ENCODE measurements at regions not wholly inside any gene's neighbourhood (a gene's known extent, or its start where the extent isn't known, plus 50 kb on each side); places are given as distances from the start of the nearest gene placed in this dataset.
"Not testable (repeated sequence)": the region's sequence is repeated elsewhere in the genome, so short reads cannot be mapped to it uniquely, and the experiment has no call there.

DNA sequence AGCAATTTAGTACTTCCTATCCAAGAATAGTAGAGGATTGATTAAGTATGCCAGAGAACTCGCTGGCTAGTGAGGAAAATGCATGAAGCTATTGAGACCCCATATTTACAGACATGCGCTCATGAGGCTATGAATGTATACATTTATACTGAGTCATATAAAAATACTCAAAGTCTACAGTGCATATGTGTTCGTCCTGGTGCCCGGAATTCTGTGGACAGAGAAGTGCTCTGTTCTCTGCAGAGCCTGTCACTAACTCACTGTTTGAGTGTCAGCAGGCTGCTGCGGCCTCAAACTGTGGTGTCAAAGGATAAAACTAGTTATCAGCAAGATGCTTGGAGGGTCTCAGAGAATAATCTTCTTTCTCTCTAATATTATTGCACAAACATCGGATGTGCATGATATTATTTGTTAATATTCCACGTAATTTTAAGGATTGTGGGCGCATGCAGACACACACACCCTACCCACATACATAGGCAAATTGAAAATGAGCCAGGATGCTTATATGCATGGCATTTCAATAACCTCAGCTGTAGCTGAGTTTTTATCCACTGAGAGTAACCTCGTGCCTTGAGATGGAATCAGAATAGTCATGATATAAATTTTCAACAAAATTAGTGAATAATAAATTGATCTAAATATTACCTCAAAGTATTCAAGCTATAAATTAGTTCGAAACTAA is 50.0 kb upstream of the TSC22D2 start:
- DNase-seq (ENCODE audit: low read depth) = no peak

GRCh38 chr3:150357140-150357539 is 51.0 kb upstream of the TSC22D2 start:
- no peak for DNase-seq (ENCODE audit: low read depth)

GRCh38 chr3:150355574-150355973 is 52.5 kb upstream of the TSC22D2 start:
- no peak for DNase-seq (ENCODE audit: low read depth)

- no peak for DNase-seq (ENCODE audit: low read depth)
Measured at GRCh38 chr3:150352931-150353330, 55.2 kb upstream of the TSC22D2 start.

DNA sequence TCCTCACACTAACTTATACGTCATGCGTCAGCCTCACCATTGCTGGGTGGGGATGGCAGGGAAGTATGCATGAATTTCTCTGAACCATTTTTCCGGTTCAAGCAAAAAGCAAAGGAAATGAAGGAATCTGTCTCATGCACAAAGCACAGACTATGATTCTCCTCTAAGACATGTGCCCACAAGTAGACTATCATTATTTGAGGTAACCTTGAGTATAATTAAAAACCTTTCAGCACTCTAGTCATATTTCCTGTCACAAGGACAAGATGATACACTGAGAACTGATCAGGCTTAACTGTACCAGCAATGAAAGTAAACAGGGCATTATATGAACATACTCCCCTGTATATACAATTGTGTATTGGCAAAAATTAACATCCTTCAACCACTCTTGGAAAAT is 56.7 kb upstream of the TSC22D2 start:
- no peak for DNase-seq (ENCODE audit: low read depth)

DNA sequence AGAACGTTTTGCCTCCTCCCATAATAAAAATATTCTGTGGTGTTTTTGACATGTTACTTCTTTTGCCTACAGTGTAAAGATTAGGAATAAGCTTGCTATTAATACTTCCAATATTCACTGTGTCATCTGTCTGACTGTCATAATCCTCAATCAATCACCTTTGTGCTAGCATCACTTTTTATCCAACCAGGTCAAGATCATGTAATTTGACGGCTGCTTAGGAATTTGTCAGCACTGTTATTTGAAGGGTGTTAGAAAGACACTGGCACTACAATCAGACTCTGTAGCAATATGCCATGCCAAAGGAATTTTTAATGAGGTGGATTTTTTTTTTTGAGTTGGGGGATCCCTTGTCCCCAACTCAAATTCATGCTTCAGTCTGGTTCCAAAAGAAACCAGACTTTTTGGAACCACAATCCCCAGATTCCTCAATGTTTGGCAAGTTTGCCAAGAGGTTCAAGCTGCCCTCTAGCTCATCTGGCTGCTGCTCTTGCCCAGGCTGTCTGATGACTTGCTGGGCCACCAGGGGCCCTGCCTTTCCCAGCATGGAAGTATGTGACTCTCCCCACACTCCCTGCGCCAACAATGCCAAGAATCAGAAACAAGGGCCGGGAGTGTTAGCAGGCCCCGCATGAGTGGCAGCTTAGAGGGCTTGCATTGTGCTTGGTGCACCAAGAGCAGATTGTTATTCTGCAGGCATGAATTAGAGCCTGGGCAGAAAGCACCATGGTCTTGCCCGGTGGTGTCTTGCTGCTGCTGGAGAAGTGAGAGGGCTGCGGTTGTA is 58.6 kb upstream of the TSC22D2 start:
- DNase-seq (ENCODE audit: low read depth) = no peak

DNA sequence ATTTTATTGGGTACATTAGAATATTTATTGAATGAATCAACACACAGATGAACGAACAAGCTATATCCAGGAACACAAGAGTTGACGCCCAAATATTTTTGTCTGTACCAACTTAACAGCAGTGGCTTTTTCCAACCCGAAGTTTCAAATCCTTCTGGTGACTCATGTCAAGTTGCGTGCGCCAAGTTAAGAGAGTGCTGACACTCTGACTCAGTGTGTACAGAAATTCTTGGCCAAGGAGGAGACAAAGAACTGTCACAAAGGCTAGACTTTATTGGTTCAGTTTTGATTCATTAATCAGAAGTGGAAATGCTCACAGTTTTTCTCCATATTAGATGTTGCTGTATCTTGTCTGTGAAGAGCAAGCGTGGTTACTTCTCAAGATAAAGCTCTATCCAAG is 59.6 kb upstream of the TSC22D2 start:
- no peak for DNase-seq (ENCODE audit: low read depth)

GRCh38 chr3:150346981-150347863 is 60.9 kb upstream of the TSC22D2 start:
- DNase-seq (ENCODE audit: low read depth) = no peak

GRCh38 chr3:150346266-150346665 is 61.8 kb upstream of the TSC22D2 start:
- no peak for DNase-seq (ENCODE audit: low read depth)

- DNase-seq (ENCODE audit: low read depth) = no peak
Measured at GRCh38 chr3:150345021-150345538, 63.0 kb upstream of the TSC22D2 start.

DNA sequence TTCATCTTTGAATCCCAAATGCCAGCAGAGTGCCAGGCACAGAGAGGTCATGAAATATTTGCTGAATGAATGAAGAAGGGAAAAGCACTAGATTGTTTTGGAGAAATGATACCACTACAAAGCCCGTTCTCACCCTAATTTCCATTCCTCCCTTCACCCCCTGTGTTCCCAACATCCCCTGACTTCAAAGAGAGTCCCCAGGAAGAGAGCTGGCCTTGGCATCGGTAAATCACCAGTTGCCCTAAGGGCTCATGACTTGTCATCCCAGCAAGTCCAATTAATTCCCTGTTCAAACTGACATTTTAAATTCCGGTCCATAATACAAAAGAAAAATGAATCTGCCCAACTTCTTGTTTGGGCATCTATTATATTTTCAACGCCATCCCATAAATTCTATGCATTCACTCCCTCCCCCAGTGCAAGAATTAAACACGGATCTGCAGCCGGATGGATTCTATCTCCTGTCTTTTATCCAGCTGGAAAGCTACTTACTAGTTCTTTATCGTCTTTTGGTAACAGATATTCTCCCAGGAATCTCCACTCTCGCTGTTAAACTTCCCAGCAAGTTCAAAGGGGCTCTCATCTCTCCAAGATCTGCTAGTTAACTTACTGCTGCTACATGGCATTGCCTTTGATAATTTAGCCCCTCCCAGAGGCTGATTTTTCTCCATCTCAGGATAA is 63.9 kb upstream of the TSC22D2 start:
- DNase-seq (ENCODE audit: low read depth) = no peak

- DNase-seq (ENCODE audit: low read depth) = no peak
Measured at GRCh38 chr3:150342896-150343467, 65.1 kb upstream of the TSC22D2 start.

- DNase-seq (ENCODE audit: low read depth) = no peak
Measured at GRCh38 chr3:150341891-150342290, 66.2 kb upstream of the TSC22D2 start.

- DNase-seq (ENCODE audit: low read depth) = not testable (repeated sequence)
Measured at GRCh38 chr3:150336363-150336762, 71.7 kb upstream of the TSC22D2 start.

DNA sequence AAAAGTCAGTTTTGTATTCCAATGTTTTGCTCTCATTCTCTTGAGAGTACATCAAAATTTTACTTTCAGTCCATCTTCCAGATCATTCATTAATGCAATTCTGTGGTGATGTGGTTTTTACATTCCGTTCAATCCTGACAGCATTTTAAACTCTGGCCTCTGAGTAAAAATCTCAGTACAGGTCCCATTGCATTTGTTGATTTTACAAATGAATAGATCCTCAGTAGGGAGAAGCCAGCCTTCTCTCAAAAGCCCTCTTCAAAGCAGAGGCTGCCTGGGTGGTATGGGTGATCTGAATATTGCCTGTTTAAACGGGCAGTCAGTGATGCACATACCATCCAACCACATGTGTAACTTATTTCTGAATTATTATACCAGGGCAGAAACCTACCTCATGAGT is 72.5 kb upstream of the TSC22D2 start:
- no peak for DNase-seq (ENCODE audit: low read depth)

DNA sequence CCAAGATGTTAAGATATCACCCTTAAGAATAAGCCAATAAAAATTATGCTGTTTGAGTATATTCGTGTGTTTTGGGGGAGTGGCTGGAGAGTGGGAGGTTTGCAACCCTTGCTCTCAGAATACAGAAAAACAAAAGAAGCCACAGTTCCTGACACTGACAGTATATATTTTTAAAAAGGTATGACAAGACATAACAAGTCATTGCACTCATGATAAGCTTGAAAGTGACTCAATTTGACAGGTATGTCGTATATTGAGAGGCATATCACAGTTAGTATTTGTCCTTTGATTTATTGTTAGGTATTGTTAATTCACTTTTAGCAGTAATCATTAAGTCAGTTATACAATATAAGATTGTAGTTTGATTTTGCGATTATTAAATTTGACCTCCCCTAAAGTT is 73.1 kb upstream of the TSC22D2 start:
- no peak for DNase-seq (ENCODE audit: low read depth)

DNA sequence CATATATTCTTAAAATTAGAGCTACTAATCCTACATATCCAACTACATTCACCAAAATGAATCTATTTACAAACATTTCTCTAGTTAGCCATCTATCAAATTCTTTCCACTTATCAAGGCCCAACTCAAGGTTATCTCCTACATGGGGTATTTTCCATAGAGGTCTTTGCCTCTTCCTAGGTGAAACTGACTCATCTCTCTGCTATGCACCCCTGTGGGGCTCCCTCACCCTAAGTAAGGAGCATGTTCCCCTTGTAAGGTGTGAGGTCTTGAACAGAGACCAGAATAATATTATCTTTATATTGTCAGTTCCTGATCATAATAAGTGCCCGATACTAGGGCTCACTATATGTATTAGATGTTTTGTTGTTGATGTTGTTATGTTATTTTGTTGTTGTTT is 74.6 kb upstream of the TSC22D2 start:
- DNase-seq (ENCODE audit: low read depth) = no peak

DNA sequence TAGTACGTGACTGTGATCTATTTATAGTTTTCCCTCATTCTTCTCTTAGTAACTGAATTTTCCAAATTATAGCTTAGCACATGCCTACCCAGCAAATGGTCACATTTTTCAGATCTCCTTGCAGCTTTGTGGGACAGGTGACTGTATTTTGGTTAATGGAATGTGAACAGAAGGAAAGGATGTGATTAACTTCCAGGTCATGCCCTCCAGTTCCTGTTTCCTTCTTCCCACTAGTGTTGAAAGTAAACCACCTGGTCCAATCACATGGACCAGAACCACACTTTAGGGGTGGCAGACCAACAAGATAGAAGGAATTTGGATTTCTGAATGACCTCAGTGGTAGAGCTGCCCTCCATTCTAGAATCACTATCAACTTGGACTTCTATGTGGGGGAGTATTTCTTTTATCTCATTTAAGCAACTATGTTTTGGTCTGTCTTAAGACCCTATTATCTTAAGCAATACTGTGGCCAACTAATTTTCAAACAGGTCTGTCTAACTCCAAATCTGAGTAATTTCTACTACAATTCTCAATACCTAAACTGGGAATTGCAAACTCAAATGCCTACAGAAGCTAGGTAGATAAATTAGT is 76.0 kb upstream of the TSC22D2 start:
- no peak for DNase-seq (ENCODE audit: low read depth)

- DNase-seq (ENCODE audit: low read depth) = no peak
Measured at GRCh38 chr3:150330872-150331271, 77.2 kb upstream of the TSC22D2 start.

- DNase-seq (ENCODE audit: low read depth) = no peak
Measured at GRCh38 chr3:150330174-150330573, 77.9 kb upstream of the TSC22D2 start.

DNA sequence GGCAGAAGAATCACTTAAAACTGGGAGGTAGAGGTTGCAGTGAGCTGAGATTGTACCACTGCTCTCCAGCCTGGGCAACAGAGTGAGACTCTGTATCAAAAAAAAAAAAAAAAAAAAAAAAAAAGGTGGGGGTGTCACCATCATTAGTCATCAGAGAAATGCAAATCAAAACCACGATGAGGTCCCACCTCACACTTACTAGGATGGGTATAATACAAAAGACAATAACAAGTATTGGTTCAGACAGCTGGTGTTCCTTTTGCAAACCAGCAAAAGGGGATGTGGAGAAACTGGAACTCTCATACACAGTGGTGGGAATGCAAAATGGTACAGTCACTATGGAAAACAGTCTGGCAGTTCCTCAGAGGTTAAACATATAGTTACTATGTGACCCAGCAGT is 78.7 kb upstream of the TSC22D2 start:
- DNase-seq (ENCODE audit: low read depth) = no peak
